C4-2B (cell line): ENCODE measurements at regions not wholly inside any gene's neighbourhood (a gene's known extent, or its start where the extent isn't known, plus 50 kb on each side); places are given as distances from the start of the nearest gene placed in this dataset.

ENCODE experiments used
- ZFX ChIP-seq: fragments of 450-650 bp; IDR thresholded peaks from 2 replicates; pipeline ENCODE4 v1.6.1; 2017
- TF ChIP-seq, protein P1 (sequence below): fragments of 450-650 bp; conservative IDR thresholded peaks from 2 replicates; pipeline ENCODE4 v1.5.1; 2017; ENCODE audit warnings: mild to moderate bottlenecking

DNA sequence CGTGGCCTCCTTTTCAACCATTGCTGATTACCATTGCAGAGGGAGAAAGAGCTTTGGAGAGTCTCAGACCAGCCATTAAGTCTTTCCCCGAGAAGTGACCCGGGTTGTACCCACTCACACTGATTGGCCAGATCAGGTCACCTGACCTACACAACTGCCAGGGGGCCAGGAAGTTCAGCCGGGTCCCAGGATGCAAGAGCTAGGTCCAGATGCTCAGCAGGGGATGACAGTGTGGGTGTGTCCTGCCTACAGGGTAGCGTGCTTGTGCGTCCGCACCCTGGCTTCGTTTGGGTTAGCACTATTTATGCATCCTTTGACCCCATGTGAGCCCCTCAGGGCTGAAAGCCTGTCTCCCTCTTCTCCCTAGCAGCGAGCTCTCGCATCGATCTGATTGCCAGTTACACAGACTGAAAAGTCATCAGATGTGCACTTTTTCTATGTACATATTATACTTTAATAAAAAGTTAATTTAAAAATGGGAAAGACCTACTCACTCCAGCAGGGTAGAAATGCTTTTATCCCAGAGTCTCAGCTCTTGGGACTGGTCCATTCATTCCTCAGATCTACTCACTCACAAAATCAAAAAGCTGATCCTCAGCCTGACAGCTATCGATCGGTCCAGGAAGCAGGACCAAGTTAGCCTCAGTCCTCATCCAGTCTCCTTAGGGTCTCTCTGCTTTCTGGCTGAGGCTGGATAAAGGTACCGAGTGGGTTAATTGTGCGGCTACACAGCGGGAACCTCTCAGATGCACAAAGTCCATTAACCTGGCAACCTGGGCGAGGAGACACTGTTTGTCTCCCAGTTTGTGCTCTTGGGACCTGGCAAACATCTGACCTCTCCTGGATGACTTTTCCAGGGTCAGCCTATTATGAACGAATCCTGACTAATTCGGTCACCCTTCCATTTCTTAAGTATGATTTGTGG, 68.0 kb downstream of the SERPINA3 start:
- TF ChIP-seq, protein P1, sequence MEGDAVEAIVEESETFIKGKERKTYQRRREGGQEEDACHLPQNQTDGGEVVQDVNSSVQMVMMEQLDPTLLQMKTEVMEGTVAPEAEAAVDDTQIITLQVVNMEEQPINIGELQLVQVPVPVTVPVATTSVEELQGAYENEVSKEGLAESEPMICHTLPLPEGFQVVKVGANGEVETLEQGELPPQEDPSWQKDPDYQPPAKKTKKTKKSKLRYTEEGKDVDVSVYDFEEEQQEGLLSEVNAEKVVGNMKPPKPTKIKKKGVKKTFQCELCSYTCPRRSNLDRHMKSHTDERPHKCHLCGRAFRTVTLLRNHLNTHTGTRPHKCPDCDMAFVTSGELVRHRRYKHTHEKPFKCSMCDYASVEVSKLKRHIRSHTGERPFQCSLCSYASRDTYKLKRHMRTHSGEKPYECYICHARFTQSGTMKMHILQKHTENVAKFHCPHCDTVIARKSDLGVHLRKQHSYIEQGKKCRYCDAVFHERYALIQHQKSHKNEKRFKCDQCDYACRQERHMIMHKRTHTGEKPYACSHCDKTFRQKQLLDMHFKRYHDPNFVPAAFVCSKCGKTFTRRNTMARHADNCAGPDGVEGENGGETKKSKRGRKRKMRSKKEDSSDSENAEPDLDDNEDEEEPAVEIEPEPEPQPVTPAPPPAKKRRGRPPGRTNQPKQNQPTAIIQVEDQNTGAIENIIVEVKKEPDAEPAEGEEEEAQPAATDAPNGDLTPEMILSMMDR: no peak
- no peak for TF ChIP-seq ZFX
